ENCODE measurements at regions not wholly inside any gene's neighbourhood (a gene's known extent, or its start where the extent isn't known, plus 50 kb on each side); places are given as distances from the start of the nearest gene placed in this dataset.

DNA sequence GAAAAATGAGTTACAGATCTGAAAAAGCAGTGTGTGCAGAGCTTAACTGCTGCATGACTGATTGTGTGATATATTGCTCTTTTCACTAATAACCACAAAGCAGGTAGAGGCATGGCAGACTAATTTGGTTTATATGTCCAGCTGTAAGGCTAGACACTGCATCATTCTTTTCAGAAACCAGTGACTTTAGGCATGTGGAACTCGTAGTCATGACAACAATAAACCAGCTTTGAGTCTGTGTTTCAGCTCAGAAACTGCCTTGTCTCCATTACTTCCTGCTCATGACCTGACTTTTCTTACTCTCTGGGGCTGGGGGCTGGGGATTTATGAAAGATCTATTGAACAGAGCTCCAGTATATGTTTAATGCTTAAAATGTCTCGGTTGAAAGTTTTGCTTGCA is 146.8 kb upstream of the LRIG3 start:
- intact Hi-C loops (cut with DNase I), result no loop called here
- H3K27me3 ChIP-seq, result no peaks in the 10 kb centered on the region
- no peaks in the 10 kb centered on the region for H3K36me3 ChIP-seq (replicated peaks in 1 of 2)
- no peak overlapping the region for H3K27ac ChIP-seq
- no peak overlapping the region for H3K4me3 ChIP-seq
- DNase-seq, result no peak
- 35 to 41% (median 40%) methylated on average over 2 of the region's 2 CpGs for WGBS, 4 donors
- no peaks in the 10 kb centered on the region for H3K9me3 ChIP-seq (replicated peaks in 1 of 3)
- TF ChIP-seq, protein P1, sequence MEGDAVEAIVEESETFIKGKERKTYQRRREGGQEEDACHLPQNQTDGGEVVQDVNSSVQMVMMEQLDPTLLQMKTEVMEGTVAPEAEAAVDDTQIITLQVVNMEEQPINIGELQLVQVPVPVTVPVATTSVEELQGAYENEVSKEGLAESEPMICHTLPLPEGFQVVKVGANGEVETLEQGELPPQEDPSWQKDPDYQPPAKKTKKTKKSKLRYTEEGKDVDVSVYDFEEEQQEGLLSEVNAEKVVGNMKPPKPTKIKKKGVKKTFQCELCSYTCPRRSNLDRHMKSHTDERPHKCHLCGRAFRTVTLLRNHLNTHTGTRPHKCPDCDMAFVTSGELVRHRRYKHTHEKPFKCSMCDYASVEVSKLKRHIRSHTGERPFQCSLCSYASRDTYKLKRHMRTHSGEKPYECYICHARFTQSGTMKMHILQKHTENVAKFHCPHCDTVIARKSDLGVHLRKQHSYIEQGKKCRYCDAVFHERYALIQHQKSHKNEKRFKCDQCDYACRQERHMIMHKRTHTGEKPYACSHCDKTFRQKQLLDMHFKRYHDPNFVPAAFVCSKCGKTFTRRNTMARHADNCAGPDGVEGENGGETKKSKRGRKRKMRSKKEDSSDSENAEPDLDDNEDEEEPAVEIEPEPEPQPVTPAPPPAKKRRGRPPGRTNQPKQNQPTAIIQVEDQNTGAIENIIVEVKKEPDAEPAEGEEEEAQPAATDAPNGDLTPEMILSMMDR (IDR thresholded peaks at IDR 0.05), result no peak
- H3K4me1 ChIP-seq (replicated peaks in 1 of 2), result no peaks in the 10 kb centered on the region

DNA sequence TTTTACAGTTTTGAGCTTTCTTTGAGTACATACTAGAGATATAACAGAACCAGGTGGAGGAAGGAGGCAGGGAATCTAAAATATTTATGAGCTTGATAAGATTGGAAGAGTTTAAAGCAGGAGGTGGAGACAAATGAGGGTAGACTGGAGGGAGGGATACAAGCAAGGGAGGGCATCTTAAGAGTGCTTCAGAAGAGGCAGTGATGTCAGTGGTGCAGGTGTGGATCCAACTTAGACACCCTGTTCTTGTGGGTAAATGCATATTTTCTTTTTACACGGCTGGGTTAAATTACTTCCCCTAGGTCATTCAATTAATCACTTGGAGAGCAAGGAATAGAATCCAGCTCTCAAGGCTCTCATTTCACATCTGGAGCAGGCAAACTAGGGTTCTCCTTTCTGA is 146.1 kb upstream of the LRIG3 start:
- Histone ChIP-seq H3K27ac (no peak overlapping the region), H3K4me3 (no peak overlapping the region), H3K27me3 (no peaks in the 10 kb centered on the region), H3K4me1 (replicated peaks in 1 of 2) (no peaks in the 10 kb centered on the region), H3K9me3 (replicated peaks in 1 of 3) (no peaks in the 10 kb centered on the region), H3K36me3 (replicated peaks in 1 of 2) (no peaks in the 10 kb centered on the region)
- intact Hi-C loops (cut with DNase I), result no loop called here
- WGBS, 4 donors, result 17 to 58% (median 31%) methylated on average over 1 of the region's 1 CpG
- TF ChIP-seq, protein P1 (IDR thresholded peaks at IDR 0.05), result no peak
- no peak for TF ChIP-seq POLR2A (IDR thresholded peaks at IDR 0.05)
- no peak for DNase-seq

DNA sequence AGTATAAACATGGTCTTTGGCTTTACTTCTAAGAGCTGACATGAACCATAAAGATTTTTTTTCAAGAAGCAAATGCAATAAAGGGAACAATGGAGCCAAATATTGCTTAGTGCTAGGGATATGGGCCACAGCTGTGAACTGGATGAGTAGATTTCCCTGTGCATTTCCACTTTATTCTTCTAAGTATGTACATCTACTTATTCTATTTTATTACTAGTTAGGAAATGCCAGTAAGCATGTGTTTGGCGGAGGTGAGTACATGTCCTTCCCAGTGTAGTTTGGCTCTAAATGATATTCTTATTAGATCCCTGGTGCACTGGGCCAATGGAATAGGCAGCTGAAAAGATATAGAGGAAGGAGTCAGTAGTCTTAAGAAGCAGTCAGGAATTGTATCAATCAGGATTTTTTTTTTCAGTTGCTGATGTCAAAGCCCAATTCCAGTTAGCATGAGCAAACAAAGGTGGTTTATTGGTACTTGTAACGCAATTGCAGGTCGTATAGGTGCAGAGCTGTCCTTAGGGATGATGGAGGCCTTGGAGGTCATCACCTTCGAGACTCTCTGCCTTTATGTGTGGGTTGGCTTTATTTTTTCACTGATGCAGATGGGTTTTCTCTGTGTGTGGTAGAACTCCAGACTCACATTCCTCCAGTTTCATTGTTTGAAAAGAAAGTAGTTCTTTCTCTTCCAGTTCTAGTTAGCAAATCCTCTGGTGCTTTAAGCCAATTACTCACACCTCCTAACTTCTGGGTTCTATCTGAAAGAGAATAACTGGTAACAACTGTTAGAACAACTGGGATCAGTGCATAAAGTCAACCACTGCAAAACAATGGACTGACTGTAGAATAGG is 139.0 kb upstream of the LRIG3 start:
- intact Hi-C loops (cut with DNase I), result no loop called here
- TF ChIP-seq, protein P1 (IDR thresholded peaks at IDR 0.05), result no peak
- no peak for TF ChIP-seq POLR2A (IDR thresholded peaks at IDR 0.05)
- H3K27ac ChIP-seq, result no peak overlapping the region
- H3K4me3 ChIP-seq, result no peak overlapping the region
- WGBS, 4 donors, result 69 to 80% (median 79%) methylated on average over 4 of the region's 4 CpGs
- H3K9me3 ChIP-seq (replicated peaks in 1 of 3), result no peaks in the 10 kb centered on the region
- H3K27me3 ChIP-seq, result no peaks in the 10 kb centered on the region
- H3K36me3 ChIP-seq (replicated peaks in 1 of 2), result no peaks in the 10 kb centered on the region
- H3K4me1 ChIP-seq (replicated peaks in 1 of 2), result no peaks in the 10 kb centered on the region
- DNase-seq, result no peak

DNA sequence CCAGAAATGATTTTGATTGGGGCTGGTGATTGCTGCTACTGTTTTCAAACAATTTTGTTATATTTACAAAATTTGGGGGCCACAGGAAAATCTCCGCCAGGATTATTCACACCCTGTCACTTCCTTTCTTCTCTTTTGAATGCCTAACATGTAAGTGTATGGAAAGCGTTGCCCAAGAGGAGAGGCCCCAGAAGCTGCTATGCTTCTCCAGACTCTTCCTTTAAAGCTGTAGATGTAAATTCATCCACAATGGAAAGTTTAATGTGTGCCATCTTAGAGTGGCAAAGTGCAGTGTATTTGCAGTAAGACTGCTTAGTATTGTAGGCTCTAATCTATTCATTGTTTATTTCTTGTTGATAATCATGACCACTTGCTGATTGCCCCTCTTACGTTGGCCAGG is 136.7 kb upstream of the LRIG3 start:
- Histone ChIP-seq H3K27me3 (no peaks in the 10 kb centered on the region), H3K27ac (no peak overlapping the region), H3K4me1 (replicated peaks in 1 of 2) (no peaks in the 10 kb centered on the region), H3K36me3 (replicated peaks in 1 of 2) (no peaks in the 10 kb centered on the region), H3K4me3 (no peak overlapping the region), H3K9me3 (replicated peaks in 1 of 3) (no peaks in the 10 kb centered on the region)
- intact Hi-C loops (cut with DNase I), result no loop called here
- WGBS, 4 donors, result 86 to 90% (median 90%) methylated on average over 3 of the region's 3 CpGs
- DNase-seq, result no peak
- TF ChIP-seq, protein P1 (IDR thresholded peaks at IDR 0.05), result no peak
- no peak for TF ChIP-seq POLR2A (IDR thresholded peaks at IDR 0.05)
